ENCODE measurements at regions not wholly inside any gene's neighbourhood (a gene's known extent, or its start where the extent isn't known, plus 50 kb on each side); places are given as distances from the start of the nearest gene placed in this dataset.

DNA sequence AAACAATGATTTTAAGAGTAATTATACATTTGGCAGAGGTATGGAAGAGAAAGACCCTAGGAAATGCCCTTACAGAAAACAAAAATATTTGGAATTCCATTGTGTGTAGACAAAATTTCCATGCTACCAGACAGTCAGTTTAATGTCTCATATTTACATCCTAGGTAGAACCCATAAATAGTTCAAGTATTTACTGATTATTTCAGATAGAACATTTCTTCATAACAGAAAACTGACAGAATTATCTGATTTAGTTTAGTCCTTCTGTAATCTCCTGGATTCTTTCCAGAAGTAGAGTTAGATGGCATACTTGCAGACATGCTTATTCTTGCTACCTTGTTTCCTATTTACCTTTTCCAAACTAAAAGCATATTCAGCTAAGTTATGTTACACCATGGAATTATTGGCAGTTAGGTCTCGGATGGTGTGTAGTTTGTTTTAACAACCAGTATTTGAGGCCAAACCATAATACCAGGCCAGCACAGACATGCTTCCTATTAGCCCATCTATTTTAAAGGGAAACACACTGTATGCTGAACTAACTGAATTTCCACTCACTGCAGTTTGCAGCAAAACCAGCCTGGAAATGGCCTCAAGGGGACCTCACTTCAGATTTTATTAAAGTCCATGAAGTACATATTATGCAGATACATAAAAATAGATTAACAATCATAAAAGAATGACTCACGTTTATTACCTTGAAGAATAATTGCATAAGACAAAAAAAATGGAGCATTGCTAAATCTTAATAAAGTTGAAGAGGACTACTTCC lies 126.6 kb upstream of the LRIG3 start:
- ATAC-seq = no peak
- H3K9me3 ChIP-seq (ENCODE audit: control insufficient read depth in 2 of 3, low read length in 3 of 3) = no peaks in the 10 kb centered on the region
- no peak overlapping the region for H3K27ac ChIP-seq (ENCODE audit: low read depth, low read length)
- H3K27me3 ChIP-seq (ENCODE audit: control insufficient read depth in 2 of 2, insufficient read depth in 2 of 2, low read length in 2 of 2) = no peaks in the 10 kb centered on the region
- intact Hi-C loops (cut with micrococcal nuclease) = no loop called here
- no peaks in the 10 kb centered on the region for H3K4me1 Mint-ChIP-seq
- H3K4me1 ChIP-seq (ENCODE audit: control insufficient read depth in 2 of 2, insufficient read depth in 2 of 2, low read length in 2 of 2) = no peaks in the 10 kb centered on the region
- peaks cover 0 to 1% (median 0%) of the 10 kb centered on the region in 5 donors for H3K36me3 Mint-ChIP-seq
- CTCF ChIA-PET = no interaction called here
- H3K27me3 Mint-ChIP-seq = no peaks in the 10 kb centered on the region
- H3K4me3 Mint-ChIP-seq = no peak overlapping the region
- H3K27ac Mint-ChIP-seq = no peak overlapping the region
- no peak overlapping the region for H3K4me3 ChIP-seq (ENCODE audit: low read length)
- POLR2A ChIA-PET = no interaction called here
- H3K9me3 Mint-ChIP-seq = no peaks in the 10 kb centered on the region
- no peak for DNase-seq
- H3K36me3 ChIP-seq (ENCODE audit: control insufficient read depth in 2 of 3, insufficient read depth in 3 of 3, low read length in 3 of 3) = no peaks in the 10 kb centered on the region

DNA sequence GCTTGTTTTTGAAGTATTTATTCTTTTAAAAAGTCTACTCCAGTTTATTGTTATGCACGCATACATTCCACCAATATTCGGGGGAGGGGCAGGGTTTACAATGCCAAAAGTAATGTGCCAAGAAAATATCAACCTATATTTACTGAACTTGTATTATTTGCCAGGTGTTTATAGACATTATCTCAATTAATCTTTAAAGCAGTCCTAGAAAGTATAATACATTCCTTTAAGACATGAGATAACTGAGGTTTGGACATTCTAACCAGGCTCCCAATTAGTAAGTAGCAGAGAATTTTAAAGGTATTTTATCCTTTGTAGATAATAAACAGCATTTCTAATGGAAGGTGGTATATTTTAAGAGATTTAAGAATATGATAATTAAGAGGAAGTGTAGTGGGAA lies 124.5 kb upstream of the LRIG3 start:
- DNase-seq (no peak), ATAC-seq (no peak)
- Histone ChIP-seq H3K4me3 (ENCODE audit: low read length) (no peak overlapping the region), H3K36me3 (ENCODE audit: control insufficient read depth in 2 of 3, insufficient read depth in 3 of 3, low read length in 3 of 3) (no peaks in the 10 kb centered on the region), H3K4me1 (ENCODE audit: control insufficient read depth in 2 of 2, insufficient read depth in 2 of 2, low read length in 2 of 2) (no peaks in the 10 kb centered on the region), H3K9me3 (ENCODE audit: control insufficient read depth in 2 of 3, low read length in 3 of 3) (no peaks in the 10 kb centered on the region), H3K27me3 (ENCODE audit: control insufficient read depth in 2 of 2, insufficient read depth in 2 of 2, low read length in 2 of 2) (no peaks in the 10 kb centered on the region), H3K27ac (ENCODE audit: low read depth, low read length) (no peak overlapping the region)
- Mint-ChIP-seq H3K4me3 (no peak overlapping the region), H3K27me3 (no peaks in the 10 kb centered on the region), H3K27ac (no peak overlapping the region), H3K36me3 (peaks cover 0 to 3% (median 0%) of the 10 kb centered on the region in 5 donors), H3K4me1 (no peaks in the 10 kb centered on the region), H3K9me3 (peaks cover 0 to 1% (median 0%) of the 10 kb centered on the region in 11 donors)
- intact Hi-C loops (cut with micrococcal nuclease) = no loop called here
- CTCF ChIA-PET = no interaction called here
- POLR2A ChIA-PET = no interaction called here

DNA sequence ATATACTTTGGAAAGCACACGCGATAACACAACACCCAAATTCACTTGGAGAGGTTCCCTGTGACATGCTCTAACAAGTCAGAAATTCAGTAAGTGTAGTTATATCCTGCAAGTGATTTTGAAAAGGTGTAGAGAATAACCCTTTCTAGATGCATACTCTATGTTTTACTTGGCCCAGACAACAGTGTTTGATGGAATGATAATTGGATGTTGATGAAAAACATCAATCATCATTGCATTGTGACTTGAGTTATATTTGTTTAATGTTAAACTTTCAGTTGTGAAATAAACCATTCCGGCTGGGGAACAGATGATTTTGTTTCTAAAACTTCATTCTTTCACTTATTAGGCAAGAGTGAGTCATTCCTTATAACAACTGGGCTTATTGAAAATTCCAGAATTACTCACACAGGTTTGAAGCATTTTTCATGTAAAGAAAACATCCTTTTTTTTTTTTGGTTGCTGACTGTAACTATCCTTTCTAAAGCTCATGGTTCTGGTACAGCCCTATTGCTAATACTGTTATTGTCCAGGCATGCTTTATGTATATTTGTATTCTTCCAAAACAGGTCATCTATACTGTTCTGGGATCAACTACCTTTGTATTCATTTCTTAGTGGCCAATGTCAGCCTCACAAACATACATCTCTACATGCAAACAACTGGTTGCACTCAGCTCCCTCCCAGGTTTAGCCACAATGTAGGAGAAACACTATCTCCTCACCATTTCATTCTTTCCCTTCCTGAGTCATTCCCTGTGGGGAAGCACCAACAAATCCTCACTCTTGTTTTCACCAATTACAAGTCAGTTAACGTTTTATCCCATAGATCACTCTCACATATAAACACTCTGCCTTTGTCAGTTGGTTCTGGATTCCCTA lies 121.2 kb upstream of the LRIG3 start:
- no peaks in the 10 kb centered on the region for H3K27me3 Mint-ChIP-seq
- H3K4me3 Mint-ChIP-seq = no peak overlapping the region
- Histone ChIP-seq H3K27me3 (ENCODE audit: control insufficient read depth in 2 of 2, insufficient read depth in 2 of 2, low read length in 2 of 2) (no peaks in the 10 kb centered on the region), H3K36me3 (ENCODE audit: control insufficient read depth in 2 of 3, insufficient read depth in 3 of 3, low read length in 3 of 3) (no peaks in the 10 kb centered on the region), H3K4me3 (ENCODE audit: low read length) (no peak overlapping the region), H3K27ac (ENCODE audit: low read depth, low read length) (no peak overlapping the region), H3K4me1 (ENCODE audit: control insufficient read depth in 2 of 2, insufficient read depth in 2 of 2, low read length in 2 of 2) (no peaks in the 10 kb centered on the region), H3K9me3 (ENCODE audit: control insufficient read depth in 2 of 3, low read length in 3 of 3) (no peaks in the 10 kb centered on the region)
- POLR2A ChIA-PET = no interaction called here
- H3K4me1 Mint-ChIP-seq = no peaks in the 10 kb centered on the region
- no peak overlapping the region for H3K27ac Mint-ChIP-seq
- DNase-seq (no peak), ATAC-seq (no peak)
- intact Hi-C loops (cut with micrococcal nuclease) = no loop called here
- peaks cover 0 to 5% (median 0%) of the 10 kb centered on the region in 11 donors for H3K9me3 Mint-ChIP-seq
- peaks cover 0 to 3% (median 0%) of the 10 kb centered on the region in 5 donors for H3K36me3 Mint-ChIP-seq
- CTCF ChIA-PET = interaction anchor here (0.6 kb wide), 1 partner anchor 167 kb away, joined by 3 read pairs; no protein-coding TSS in a partner anchor

DNA sequence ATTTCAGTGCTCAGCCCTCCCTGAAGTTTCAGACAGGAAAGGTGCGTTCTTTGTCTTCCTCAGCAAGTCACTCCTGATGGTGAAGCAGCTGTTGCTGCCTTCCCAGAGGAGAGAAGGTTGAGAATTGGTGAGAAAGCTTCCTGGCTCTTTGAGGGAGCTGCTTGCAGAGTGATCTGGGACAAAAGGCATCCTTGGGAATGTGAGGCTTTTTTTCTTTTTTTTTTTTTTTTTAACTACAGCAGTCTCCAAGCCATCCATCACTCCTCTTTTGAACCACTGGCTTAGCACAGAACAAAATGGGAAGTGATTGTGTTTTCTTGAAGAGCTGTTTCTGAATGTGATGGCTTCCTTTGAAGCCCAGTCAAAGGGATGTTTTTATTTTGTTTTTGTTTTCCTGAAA lies 120.4 kb upstream of the LRIG3 start:
- H3K4me1 Mint-ChIP-seq = no peaks in the 10 kb centered on the region
- no peak overlapping the region for H3K27ac ChIP-seq (ENCODE audit: low read depth, low read length)
- no peak for ATAC-seq
- no peak overlapping the region for H3K4me3 Mint-ChIP-seq
- H3K27me3 ChIP-seq (ENCODE audit: control insufficient read depth in 2 of 2, insufficient read depth in 2 of 2, low read length in 2 of 2) = no peaks in the 10 kb centered on the region
- no peak overlapping the region for H3K27ac Mint-ChIP-seq
- intact Hi-C loops (cut with micrococcal nuclease) = no loop called here
- no peaks in the 10 kb centered on the region for H3K27me3 Mint-ChIP-seq
- no peaks in the 10 kb centered on the region for H3K36me3 ChIP-seq (ENCODE audit: control insufficient read depth in 2 of 3, insufficient read depth in 3 of 3, low read length in 3 of 3)
- DNase-seq = no peak
- ChIA-PET POLR2A (no interaction called here), CTCF (no interaction called here)
- H3K9me3 ChIP-seq (ENCODE audit: control insufficient read depth in 2 of 3, low read length in 3 of 3) = no peaks in the 10 kb centered on the region
- H3K9me3 Mint-ChIP-seq = peaks cover 0 to 5% (median 0%) of the 10 kb centered on the region in 11 donors
- H3K4me1 ChIP-seq (ENCODE audit: control insufficient read depth in 2 of 2, insufficient read depth in 2 of 2, low read length in 2 of 2) = no peaks in the 10 kb centered on the region
- H3K4me3 ChIP-seq (ENCODE audit: low read length) = no peak overlapping the region
- H3K36me3 Mint-ChIP-seq = peaks cover 0 to 3% (median 0%) of the 10 kb centered on the region in 5 donors

DNA sequence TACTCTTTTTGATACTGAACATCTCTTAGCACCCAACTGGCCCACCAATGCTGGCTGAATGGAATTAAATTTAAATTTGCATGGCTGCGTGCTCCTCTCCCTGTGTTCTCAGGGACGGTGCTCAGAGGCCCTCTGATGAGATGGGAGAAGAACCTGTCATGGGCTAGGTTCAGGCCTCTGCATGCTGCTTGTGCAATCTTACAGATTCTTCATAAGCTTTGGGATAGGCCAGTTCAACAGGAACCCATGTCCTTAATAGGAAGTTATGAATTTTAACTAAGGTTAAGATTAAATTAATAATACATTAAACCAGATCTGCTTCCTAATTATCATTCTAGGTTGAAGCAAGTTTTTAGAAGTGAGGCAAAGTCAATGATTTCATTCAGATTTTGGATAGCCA lies 119.7 kb upstream of the LRIG3 start:
- peaks cover 0 to 5% (median 0%) of the 10 kb centered on the region in 11 donors for H3K9me3 Mint-ChIP-seq
- no peak overlapping the region for H3K27ac Mint-ChIP-seq
- intact Hi-C loops (cut with micrococcal nuclease) = no loop called here
- Histone ChIP-seq H3K9me3 (ENCODE audit: control insufficient read depth in 2 of 3, low read length in 3 of 3) (no peaks in the 10 kb centered on the region), H3K36me3 (ENCODE audit: control insufficient read depth in 2 of 3, insufficient read depth in 3 of 3, low read length in 3 of 3) (no peaks in the 10 kb centered on the region), H3K27me3 (ENCODE audit: control insufficient read depth in 2 of 2, insufficient read depth in 2 of 2, low read length in 2 of 2) (no peaks in the 10 kb centered on the region), H3K27ac (ENCODE audit: low read depth, low read length) (no peak overlapping the region), H3K4me3 (ENCODE audit: low read length) (no peak overlapping the region), H3K4me1 (ENCODE audit: control insufficient read depth in 2 of 2, insufficient read depth in 2 of 2, low read length in 2 of 2) (no peaks in the 10 kb centered on the region)
- H3K4me3 Mint-ChIP-seq = no peak overlapping the region
- DNase-seq (no peak), ATAC-seq (no peak)
- no peaks in the 10 kb centered on the region for H3K4me1 Mint-ChIP-seq
- ChIA-PET CTCF (no interaction called here), POLR2A (no interaction called here)
- no peaks in the 10 kb centered on the region for H3K27me3 Mint-ChIP-seq
- H3K36me3 Mint-ChIP-seq = peaks cover 0 to 3% (median 0%) of the 10 kb centered on the region in 5 donors

DNA sequence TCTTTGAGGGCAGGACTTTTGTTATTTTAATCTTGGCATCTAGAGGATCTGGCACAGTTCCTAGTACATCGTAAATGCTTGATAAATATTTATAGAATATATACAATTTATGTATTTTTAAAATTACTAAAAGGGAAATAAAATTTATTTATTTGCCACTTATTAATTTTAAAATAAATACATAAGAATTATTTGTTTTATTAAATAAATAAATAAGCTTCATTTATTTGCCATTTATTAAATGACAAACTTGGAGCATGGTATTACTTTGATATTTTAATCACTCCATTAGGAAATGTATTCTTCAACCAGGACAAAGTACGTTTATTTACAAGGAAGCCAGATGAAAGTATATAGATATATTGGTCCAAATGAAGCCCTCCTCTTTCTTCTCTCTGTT lies 118.7 kb upstream of the LRIG3 start:
- no peak overlapping the region for H3K27ac ChIP-seq (ENCODE audit: low read depth, low read length)
- ChIA-PET CTCF (no interaction called here), POLR2A (no interaction called here)
- H3K27me3 ChIP-seq (ENCODE audit: control insufficient read depth in 2 of 2, insufficient read depth in 2 of 2, low read length in 2 of 2) = no peaks in the 10 kb centered on the region
- H3K36me3 ChIP-seq (ENCODE audit: control insufficient read depth in 2 of 3, insufficient read depth in 3 of 3, low read length in 3 of 3) = no peaks in the 10 kb centered on the region
- peaks cover 0 to 3% (median 0%) of the 10 kb centered on the region in 5 donors for H3K36me3 Mint-ChIP-seq
- no peaks in the 10 kb centered on the region for H3K4me1 ChIP-seq (ENCODE audit: control insufficient read depth in 2 of 2, insufficient read depth in 2 of 2, low read length in 2 of 2)
- H3K27me3 Mint-ChIP-seq = no peaks in the 10 kb centered on the region
- no peaks in the 10 kb centered on the region for H3K4me1 Mint-ChIP-seq
- DNase-seq = no peak
- ATAC-seq = no peak
- H3K9me3 Mint-ChIP-seq = peaks cover 0 to 6% (median 0%) of the 10 kb centered on the region in 11 donors
- no peak overlapping the region for H3K4me3 ChIP-seq (ENCODE audit: low read length)
- intact Hi-C loops (cut with micrococcal nuclease) = no loop called here
- H3K27ac Mint-ChIP-seq = no peak overlapping the region
- no peaks in the 10 kb centered on the region for H3K9me3 ChIP-seq (ENCODE audit: control insufficient read depth in 2 of 3, low read length in 3 of 3)
- no peak overlapping the region for H3K4me3 Mint-ChIP-seq
